ENCODE measurements at regions not wholly inside any gene's neighbourhood (a gene's known extent, or its start where the extent isn't known, plus 50 kb on each side); places are given as distances from the start of the nearest gene placed in this dataset.

DNA sequence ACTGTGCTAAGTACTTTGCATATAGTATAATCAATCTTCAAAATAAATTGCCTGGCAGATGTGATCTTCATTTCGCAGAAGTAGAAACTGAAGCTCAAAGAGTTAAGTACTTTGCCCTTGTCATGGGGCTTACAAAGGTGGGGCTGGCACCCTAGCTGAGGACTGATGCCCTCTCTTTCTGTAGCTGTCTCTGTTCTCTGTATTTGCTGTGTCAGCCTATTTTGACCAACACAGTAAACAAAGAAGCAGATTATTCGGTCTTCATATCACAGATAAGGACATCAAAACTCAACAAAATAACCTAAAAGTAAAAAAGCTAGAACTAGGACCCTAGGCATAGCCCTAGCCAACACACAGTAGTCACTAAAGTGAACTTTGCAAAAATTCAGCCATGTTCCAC lies 570.5 kb upstream of the TENM3 start:
- Histone ChIP-seq H3K36me3 (ENCODE audit: control insufficient read depth, insufficient read depth, low read length) (no peaks in the 10 kb centered on the region), H3K4me1 (ENCODE audit: control insufficient read depth, insufficient read depth, low read length) (no peaks in the 10 kb centered on the region), H3K9me3 (ENCODE audit: control insufficient read depth, low read depth, low read length) (no peaks in the 10 kb centered on the region), H3K27me3 (ENCODE audit: control insufficient read depth, insufficient read depth, low read length) (no peaks in the 10 kb centered on the region), H3K27ac (ENCODE audit: low read length) (no peak overlapping the region), H3K4me3 (ENCODE audit: low read length) (no peak overlapping the region)
- no peak for DNase-seq
- WGBS (ENCODE audit: insufficient coverage, low lambda C conversion rate): no CpG with 5 or more reads among the region's 2 CpGs

DNA sequence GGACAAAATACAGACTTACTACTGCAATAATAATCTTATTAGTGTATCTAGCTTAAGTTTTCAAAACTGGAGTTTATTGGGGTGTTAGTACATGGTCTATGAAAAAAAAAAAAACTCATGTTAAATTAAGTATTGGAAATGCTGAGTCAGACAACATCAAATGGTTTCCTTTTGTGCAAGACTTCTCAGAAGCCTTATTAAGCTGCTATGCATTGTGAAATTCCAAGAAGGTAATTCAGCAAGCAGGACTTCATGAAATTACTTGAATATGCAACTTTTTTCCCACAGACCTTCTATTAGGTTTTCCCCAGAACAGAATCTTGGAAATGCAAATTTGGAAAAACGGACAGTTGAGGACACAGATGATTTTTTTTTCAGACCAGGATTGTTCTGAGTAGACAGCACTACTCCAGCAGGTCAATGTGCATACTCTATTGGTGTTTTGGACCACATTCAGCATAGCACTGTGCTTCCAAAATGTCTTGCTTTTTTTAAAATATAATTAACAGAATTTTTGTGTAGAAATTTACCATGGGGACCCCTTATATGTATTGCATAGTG lies 568.8 kb upstream of the TENM3 start:
- Histone ChIP-seq H3K36me3 (ENCODE audit: control insufficient read depth, insufficient read depth, low read length) (no peaks in the 10 kb centered on the region), H3K27me3 (ENCODE audit: control insufficient read depth, insufficient read depth, low read length) (no peaks in the 10 kb centered on the region), H3K4me1 (ENCODE audit: control insufficient read depth, insufficient read depth, low read length) (no peaks in the 10 kb centered on the region), H3K9me3 (ENCODE audit: control insufficient read depth, low read depth, low read length) (no peaks in the 10 kb centered on the region), H3K4me3 (ENCODE audit: low read length) (no peak overlapping the region), H3K27ac (ENCODE audit: low read length) (no peak overlapping the region)
- WGBS (ENCODE audit: insufficient coverage, low lambda C conversion rate): no CpG with 5 or more reads among the region's 1 CpG
- no peak for DNase-seq

DNA sequence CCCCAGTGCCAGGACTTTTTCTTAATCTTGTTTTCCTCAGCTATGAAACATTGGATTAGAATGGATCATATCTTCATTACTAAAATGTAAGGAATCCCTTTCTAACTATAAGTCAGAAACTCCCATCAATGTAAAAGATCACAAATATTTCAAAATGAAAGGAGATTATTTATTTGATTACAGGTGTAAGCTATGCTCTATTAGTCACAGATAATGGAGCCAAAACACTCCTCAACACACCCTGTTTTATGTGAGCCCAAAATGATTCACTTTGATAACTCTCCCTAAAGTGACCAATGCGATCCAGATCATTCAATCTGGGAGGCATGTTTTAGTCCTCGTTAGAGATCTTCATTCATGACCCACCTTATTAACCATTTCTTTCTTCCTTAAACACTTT lies 566.7 kb upstream of the TENM3 start:
- Histone ChIP-seq H3K4me1 (ENCODE audit: control insufficient read depth, insufficient read depth, low read length) (no peaks in the 10 kb centered on the region), H3K27me3 (ENCODE audit: control insufficient read depth, insufficient read depth, low read length) (no peaks in the 10 kb centered on the region), H3K36me3 (ENCODE audit: control insufficient read depth, insufficient read depth, low read length) (no peaks in the 10 kb centered on the region), H3K27ac (ENCODE audit: low read length) (no peak overlapping the region), H3K9me3 (ENCODE audit: control insufficient read depth, low read depth, low read length) (no peaks in the 10 kb centered on the region), H3K4me3 (ENCODE audit: low read length) (no peak overlapping the region)
- DNase-seq: no peak
- WGBS (ENCODE audit: insufficient coverage, low lambda C conversion rate): 56% methylated on average over 2 of the region's 2 CpGs

DNA sequence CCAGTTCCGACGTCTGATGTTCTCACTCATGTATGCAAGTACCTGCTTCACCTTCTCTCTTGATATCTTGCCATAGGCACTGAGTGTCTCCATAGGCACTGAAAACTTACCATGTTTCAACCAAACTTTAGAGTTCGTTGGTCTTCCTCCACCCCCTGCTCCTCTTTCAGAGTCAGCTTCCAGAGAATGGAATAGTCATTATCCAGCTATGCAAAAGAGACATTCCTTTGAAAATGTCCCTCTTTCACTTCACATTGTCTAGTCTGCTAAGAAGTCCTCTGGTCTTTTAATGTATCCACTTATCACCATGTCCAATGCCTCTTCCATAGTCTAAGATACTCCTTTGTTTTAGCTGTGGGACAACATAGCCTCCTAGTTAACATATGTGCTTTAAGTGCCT lies 566.0 kb upstream of the TENM3 start:
- no peak for DNase-seq
- no peaks in the 10 kb centered on the region for H3K4me1 ChIP-seq (ENCODE audit: control insufficient read depth, insufficient read depth, low read length)
- H3K36me3 ChIP-seq (ENCODE audit: control insufficient read depth, insufficient read depth, low read length): no peaks in the 10 kb centered on the region
- H3K4me3 ChIP-seq (ENCODE audit: low read length): no peak overlapping the region
- H3K27me3 ChIP-seq (ENCODE audit: control insufficient read depth, insufficient read depth, low read length): no peaks in the 10 kb centered on the region
- H3K9me3 ChIP-seq (ENCODE audit: control insufficient read depth, low read depth, low read length): no peaks in the 10 kb centered on the region
- H3K27ac ChIP-seq (ENCODE audit: low read length): no peak overlapping the region
- no CpG with 5 or more reads among the region's 3 CpGs for WGBS (ENCODE audit: insufficient coverage, low lambda C conversion rate)

DNA sequence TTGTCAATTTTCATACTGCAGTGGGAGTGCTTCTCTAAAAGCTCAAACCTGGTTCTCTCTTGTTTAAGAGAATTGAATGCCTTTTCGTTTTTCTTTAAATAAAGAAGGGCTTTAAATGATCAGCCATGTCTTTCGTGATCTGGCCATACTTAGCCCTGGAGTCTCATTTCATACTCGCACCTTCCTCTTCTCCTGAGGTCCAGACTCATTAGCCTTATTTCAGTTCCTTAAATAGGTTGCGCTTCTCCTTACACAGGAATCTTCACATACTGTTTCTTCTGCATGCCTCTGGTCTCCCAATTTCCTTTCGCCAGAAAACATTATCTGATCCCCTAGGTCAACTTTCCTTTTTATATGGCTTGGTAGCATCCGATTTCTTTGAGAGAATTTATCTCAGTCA lies 565.6 kb upstream of the TENM3 start:
- 95% methylated on average over 6 of the region's 6 CpGs for WGBS (ENCODE audit: insufficient coverage, low lambda C conversion rate)
- Histone ChIP-seq H3K27ac (ENCODE audit: low read length) (no peak overlapping the region), H3K9me3 (ENCODE audit: control insufficient read depth, low read depth, low read length) (no peaks in the 10 kb centered on the region), H3K27me3 (ENCODE audit: control insufficient read depth, insufficient read depth, low read length) (no peaks in the 10 kb centered on the region), H3K36me3 (ENCODE audit: control insufficient read depth, insufficient read depth, low read length) (no peaks in the 10 kb centered on the region), H3K4me1 (ENCODE audit: control insufficient read depth, insufficient read depth, low read length) (no peaks in the 10 kb centered on the region), H3K4me3 (ENCODE audit: low read length) (no peak overlapping the region)
- no peak for DNase-seq

DNA sequence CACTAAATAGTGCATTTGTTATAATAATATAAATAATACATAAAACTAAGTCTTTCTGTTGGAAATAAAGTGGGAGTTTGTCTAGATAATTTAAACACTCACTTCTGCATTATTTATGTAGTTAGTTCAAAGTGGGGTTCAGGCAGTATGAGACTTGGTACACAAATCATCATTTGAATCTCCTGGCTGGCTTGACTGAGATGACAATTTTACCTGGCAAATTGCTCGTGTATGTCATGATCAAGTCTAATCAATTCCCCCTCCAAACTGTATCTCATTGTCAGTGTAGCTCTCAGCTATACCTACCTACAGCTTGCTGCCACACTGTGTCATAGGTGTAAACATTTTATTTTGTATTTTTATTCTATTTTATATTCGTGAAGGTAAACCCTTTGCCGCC lies 563.4 kb upstream of the TENM3 start:
- 100% methylated on average over 2 of the region's 3 CpGs for WGBS (ENCODE audit: insufficient coverage, low lambda C conversion rate)
- H3K27ac ChIP-seq (ENCODE audit: low read length): no peak overlapping the region
- no peak for DNase-seq
- no peak overlapping the region for H3K4me3 ChIP-seq (ENCODE audit: low read length)
- no peaks in the 10 kb centered on the region for H3K36me3 ChIP-seq (ENCODE audit: control insufficient read depth, insufficient read depth, low read length)
- H3K9me3 ChIP-seq (ENCODE audit: control insufficient read depth, low read depth, low read length): no peaks in the 10 kb centered on the region
- no peaks in the 10 kb centered on the region for H3K27me3 ChIP-seq (ENCODE audit: control insufficient read depth, insufficient read depth, low read length)
- H3K4me1 ChIP-seq (ENCODE audit: control insufficient read depth, insufficient read depth, low read length): no peaks in the 10 kb centered on the region

DNA sequence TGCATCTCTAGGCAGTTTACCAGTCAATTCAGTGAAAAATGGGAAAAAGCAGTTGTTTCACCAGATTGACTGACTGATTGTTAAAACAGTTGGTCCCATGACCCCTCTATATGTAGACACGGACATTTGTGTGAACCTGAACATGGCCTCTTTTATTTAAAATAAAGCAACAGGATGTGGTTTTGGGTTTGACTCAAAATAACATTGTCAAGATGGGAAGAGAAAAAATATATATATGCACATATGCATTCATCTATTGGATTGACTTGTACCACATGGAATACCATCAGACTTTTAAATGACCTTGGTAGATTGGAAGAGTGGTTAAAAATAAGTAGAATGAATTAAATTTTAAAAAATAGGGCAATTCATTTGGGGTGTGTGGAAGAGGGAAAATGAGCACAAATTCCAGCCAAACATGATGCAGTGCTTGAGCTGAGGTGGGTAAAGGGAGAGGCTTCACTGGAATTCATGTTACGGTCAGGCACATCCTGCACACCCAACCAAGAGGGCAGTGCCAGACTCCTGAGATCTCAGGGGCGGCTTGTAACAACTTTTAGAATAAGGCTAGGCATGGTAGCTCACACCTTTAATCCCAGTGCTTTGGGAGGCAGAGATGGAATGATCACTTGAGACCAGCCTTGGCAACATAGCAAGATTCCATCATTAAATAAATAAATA lies 560.7 kb upstream of the TENM3 start:
- Histone ChIP-seq H3K9me3 (ENCODE audit: control insufficient read depth, low read depth, low read length) (no peaks in the 10 kb centered on the region), H3K4me1 (ENCODE audit: control insufficient read depth, insufficient read depth, low read length) (no peaks in the 10 kb centered on the region)

DNA sequence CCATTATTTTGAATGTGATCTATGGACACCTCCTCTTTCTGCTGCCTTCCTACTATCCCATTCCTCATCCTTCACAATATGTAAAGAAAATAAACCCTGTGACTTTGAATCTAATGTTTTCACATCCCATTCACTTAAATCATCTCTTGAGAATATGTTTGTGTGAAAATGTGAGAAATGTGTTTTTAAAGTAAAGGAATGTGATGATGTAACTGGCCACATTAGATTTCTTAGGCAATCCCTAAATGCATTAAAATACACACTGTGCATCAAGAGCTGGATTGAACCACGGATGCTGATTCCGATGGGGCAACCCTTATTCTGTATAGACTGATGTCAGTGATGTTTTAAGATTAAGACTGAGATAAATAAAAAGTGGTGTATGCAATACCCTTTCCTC lies 558.9 kb upstream of the TENM3 start:
- no CpG with 5 or more reads among the region's 2 CpGs for WGBS (ENCODE audit: insufficient coverage, low lambda C conversion rate)
- H3K9me3 ChIP-seq (ENCODE audit: control insufficient read depth, low read depth, low read length): no peaks in the 10 kb centered on the region
- H3K27ac ChIP-seq (ENCODE audit: low read length): no peak overlapping the region
- H3K4me3 ChIP-seq (ENCODE audit: low read length): no peak overlapping the region
- no peak for DNase-seq
- H3K36me3 ChIP-seq (ENCODE audit: control insufficient read depth, insufficient read depth, low read length): no peaks in the 10 kb centered on the region
- H3K27me3 ChIP-seq (ENCODE audit: control insufficient read depth, insufficient read depth, low read length): no peaks in the 10 kb centered on the region
- H3K4me1 ChIP-seq (ENCODE audit: control insufficient read depth, insufficient read depth, low read length): no peaks in the 10 kb centered on the region

More for the DNA sequence above, 560.7 kb upstream of the TENM3 start:
- no peak for DNase-seq
- no peak overlapping the region for H3K27ac ChIP-seq (ENCODE audit: low read length)
- no peaks in the 10 kb centered on the region for H3K36me3 ChIP-seq (ENCODE audit: control insufficient read depth, insufficient read depth, low read length)
- no peaks in the 10 kb centered on the region for H3K27me3 ChIP-seq (ENCODE audit: control insufficient read depth, insufficient read depth, low read length)
- no CpG with 5 or more reads among the region's 3 CpGs for WGBS (ENCODE audit: insufficient coverage, low lambda C conversion rate)
- no peak overlapping the region for H3K4me3 ChIP-seq (ENCODE audit: low read length)

DNA sequence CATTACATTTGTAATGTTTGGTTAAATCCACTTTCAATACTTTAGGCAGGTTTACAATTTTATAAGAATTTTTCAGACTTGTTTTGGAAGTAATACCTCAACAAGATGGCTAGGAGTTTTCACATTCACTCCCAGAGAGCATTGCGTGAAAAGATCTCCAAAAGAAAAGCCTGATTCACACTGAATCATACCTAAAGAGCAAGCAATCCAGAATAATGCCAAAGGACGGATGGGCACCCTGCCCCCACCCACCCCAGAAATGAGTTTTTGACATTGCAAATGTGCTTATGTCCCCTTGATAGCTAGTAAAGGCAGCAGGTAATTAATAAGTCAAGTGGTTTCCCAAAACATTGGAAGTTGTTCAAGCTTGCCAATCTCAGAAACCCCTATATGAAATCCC lies 557.7 kb upstream of the TENM3 start:
- DNase-seq: no peak
- Histone ChIP-seq H3K4me3 (ENCODE audit: low read length) (no peak overlapping the region), H3K4me1 (ENCODE audit: control insufficient read depth, insufficient read depth, low read length) (no peaks in the 10 kb centered on the region)

DNA sequence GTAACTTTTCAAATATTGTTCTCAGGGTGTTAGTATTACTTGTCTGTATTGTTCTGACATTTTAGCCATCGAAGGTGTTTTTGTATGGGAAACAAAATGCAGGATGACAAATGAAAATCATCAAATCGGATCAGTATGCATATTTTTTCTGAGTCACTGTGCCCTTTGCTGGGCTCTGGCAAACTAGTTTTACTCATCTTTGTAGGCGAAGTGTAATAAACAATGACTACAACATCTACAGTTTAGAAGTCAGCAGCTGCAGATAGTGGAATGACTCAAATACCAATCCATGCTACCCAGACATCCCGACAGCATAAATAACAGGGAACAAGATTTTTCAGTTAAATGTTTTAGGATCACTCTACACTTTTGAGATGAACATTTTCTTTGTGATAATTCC lies 557.3 kb upstream of the TENM3 start:
- Histone ChIP-seq H3K9me3 (ENCODE audit: control insufficient read depth, low read depth, low read length) (no peaks in the 10 kb centered on the region), H3K36me3 (ENCODE audit: control insufficient read depth, insufficient read depth, low read length) (no peaks in the 10 kb centered on the region), H3K27ac (ENCODE audit: low read length) (no peak overlapping the region), H3K4me3 (ENCODE audit: low read length) (no peak overlapping the region), H3K4me1 (ENCODE audit: control insufficient read depth, insufficient read depth, low read length) (no peaks in the 10 kb centered on the region), H3K27me3 (ENCODE audit: control insufficient read depth, insufficient read depth, low read length) (no peaks in the 10 kb centered on the region)
- DNase-seq: no peak
- 76% methylated on average over 4 of the region's 4 CpGs for WGBS (ENCODE audit: insufficient coverage, low lambda C conversion rate)

More for the DNA sequence above, 557.7 kb upstream of the TENM3 start:
- Histone ChIP-seq H3K27ac (ENCODE audit: low read length) (no peak overlapping the region), H3K36me3 (ENCODE audit: control insufficient read depth, insufficient read depth, low read length) (no peaks in the 10 kb centered on the region), H3K27me3 (ENCODE audit: control insufficient read depth, insufficient read depth, low read length) (no peaks in the 10 kb centered on the region), H3K9me3 (ENCODE audit: control insufficient read depth, low read depth, low read length) (no peaks in the 10 kb centered on the region)
- WGBS (ENCODE audit: insufficient coverage, low lambda C conversion rate): no CpG with 5 or more reads among the region's 2 CpGs

DNA sequence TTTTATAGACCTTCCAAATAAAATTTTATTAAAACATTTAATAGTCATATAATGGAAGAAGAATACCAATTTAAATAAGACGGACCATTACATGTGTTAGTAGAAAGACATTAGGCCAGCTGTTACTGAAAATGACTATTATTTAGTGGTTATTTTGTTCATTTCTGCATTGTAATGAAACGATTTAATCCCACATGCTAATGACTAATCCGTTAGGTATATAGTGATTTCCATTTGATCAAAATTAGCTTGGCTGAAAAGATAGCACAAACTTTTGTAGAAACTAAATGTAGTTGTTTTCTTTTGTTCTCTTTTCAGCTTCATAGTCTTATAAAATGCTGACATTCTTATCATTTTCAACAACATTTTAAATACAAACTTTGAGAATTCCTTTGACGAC lies 556.1 kb upstream of the TENM3 start:
- H3K4me3 ChIP-seq (ENCODE audit: low read length): no peak overlapping the region
- H3K27ac ChIP-seq (ENCODE audit: low read length): no peak overlapping the region
- no peaks in the 10 kb centered on the region for H3K27me3 ChIP-seq (ENCODE audit: control insufficient read depth, insufficient read depth, low read length)
- no peaks in the 10 kb centered on the region for H3K4me1 ChIP-seq (ENCODE audit: control insufficient read depth, insufficient read depth, low read length)
- 90% methylated on average over 2 of the region's 4 CpGs for WGBS (ENCODE audit: insufficient coverage, low lambda C conversion rate)
- no peak for DNase-seq
- H3K36me3 ChIP-seq (ENCODE audit: control insufficient read depth, insufficient read depth, low read length): no peaks in the 10 kb centered on the region
- no peaks in the 10 kb centered on the region for H3K9me3 ChIP-seq (ENCODE audit: control insufficient read depth, low read depth, low read length)
